ENCODE measurements at regions not wholly inside any gene's neighbourhood (a gene's known extent, or its start where the extent isn't known, plus 50 kb on each side); places are given as distances from the start of the nearest gene placed in this dataset.

DNA sequence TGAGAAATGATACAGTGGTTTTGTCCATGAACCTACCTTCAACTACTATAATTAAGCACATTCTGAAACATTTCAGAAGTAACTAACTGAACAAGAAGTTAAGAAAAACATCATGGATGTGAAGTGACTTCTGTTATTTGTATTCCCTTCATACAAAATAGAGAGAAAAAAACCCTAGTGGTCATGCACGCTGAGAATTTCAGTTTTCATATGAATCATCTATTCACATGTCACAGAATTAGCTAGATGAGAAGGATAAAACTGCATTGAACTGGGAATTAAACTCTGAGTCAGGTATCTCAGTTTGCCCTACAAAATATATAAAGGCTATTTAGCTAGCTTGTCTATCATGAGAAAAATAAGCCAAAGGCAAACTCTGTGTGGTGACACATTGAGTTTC is 451.8 kb upstream of the FTMT start:
- no peak overlapping the region for H3K4me3 ChIP-seq (ENCODE audit: control insufficient read depth, low read depth, low read length)
- DNase-seq (ENCODE audit: low read depth) = no peak
- TF ChIP-seq, protein P1, sequence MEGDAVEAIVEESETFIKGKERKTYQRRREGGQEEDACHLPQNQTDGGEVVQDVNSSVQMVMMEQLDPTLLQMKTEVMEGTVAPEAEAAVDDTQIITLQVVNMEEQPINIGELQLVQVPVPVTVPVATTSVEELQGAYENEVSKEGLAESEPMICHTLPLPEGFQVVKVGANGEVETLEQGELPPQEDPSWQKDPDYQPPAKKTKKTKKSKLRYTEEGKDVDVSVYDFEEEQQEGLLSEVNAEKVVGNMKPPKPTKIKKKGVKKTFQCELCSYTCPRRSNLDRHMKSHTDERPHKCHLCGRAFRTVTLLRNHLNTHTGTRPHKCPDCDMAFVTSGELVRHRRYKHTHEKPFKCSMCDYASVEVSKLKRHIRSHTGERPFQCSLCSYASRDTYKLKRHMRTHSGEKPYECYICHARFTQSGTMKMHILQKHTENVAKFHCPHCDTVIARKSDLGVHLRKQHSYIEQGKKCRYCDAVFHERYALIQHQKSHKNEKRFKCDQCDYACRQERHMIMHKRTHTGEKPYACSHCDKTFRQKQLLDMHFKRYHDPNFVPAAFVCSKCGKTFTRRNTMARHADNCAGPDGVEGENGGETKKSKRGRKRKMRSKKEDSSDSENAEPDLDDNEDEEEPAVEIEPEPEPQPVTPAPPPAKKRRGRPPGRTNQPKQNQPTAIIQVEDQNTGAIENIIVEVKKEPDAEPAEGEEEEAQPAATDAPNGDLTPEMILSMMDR (IDR thresholded peaks at IDR 0.05; ENCODE audit: control insufficient read depth, insufficient read depth, low read depth, low read length, missing control alignments) = no peak

GRCh38 chr5:121408778-121409177 is 442.9 kb upstream of the FTMT start:
- TF ChIP-seq, protein P1 (IDR thresholded peaks at IDR 0.05; ENCODE audit: control insufficient read depth, insufficient read depth, low read depth, low read length, missing control alignments) = no peak
- no peak overlapping the region for H3K4me3 ChIP-seq (ENCODE audit: control insufficient read depth, low read depth, low read length)
- no peak for DNase-seq (ENCODE audit: low read depth)

- H3K4me3 ChIP-seq (ENCODE audit: control insufficient read depth, low read depth, low read length) = no peak overlapping the region
- TF ChIP-seq, protein P1 (IDR thresholded peaks at IDR 0.05; ENCODE audit: control insufficient read depth, insufficient read depth, low read depth, low read length, missing control alignments) = no peak
- DNase-seq (ENCODE audit: low read depth) = no peak
These were observed 436.4 kb upstream of the FTMT start for GRCh38 chr5:121415270-121415669.

DNA sequence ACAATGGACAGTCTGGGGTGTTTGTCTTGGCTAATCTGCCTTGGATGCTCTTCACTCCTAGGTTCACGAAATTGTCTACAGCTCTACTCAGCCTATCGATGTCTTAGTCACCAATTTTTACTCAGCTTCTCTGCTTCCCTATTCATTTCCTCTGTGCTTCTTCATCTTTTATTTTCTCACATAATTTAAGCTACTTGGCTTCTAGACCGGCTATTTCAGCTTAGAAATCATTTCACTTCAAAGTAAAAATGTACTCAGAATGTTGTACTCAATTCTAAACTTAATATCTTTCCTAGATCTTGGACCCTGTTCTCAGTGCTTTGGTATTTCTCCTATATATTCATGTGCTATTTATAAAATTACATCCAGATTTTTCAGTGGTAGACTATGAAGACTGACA is 430.0 kb upstream of the FTMT start:
- DNase-seq (ENCODE audit: low read depth) = no peak
- TF ChIP-seq, protein P1 (IDR thresholded peaks at IDR 0.05; ENCODE audit: control insufficient read depth, insufficient read depth, low read depth, low read length, missing control alignments) = no peak
- H3K4me3 ChIP-seq (ENCODE audit: control insufficient read depth, low read depth, low read length) = no peak overlapping the region

DNA sequence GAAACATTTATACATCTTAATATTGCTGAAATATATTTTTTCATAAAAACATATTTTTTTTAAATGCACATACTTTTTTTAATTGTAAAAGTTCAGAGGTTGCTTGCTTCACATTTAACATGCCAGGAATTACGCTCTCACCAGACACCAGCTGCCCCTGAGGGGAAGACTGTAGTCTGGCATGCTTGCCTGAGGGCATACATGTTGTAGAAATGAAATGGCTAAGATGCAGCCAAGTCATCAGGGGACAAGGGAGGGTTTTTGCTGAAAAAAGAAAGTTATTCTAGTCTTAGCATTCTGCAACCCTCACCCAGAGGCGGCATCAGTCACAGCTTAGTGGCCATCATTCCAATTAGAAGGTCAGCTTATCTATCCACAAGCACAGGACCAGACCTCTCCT is 426.7 kb upstream of the FTMT start:
- TF ChIP-seq, protein P1 (IDR thresholded peaks at IDR 0.05; ENCODE audit: control insufficient read depth, insufficient read depth, low read depth, low read length, missing control alignments) = no peak

GRCh38 chr5:121426153-121426552 is 425.5 kb upstream of the FTMT start:
- DNase-seq (ENCODE audit: low read depth) = no peak
- H3K4me3 ChIP-seq (ENCODE audit: control insufficient read depth, low read depth, low read length) = no peak overlapping the region
- TF ChIP-seq, protein P1 (IDR thresholded peaks at IDR 0.05; ENCODE audit: control insufficient read depth, insufficient read depth, low read depth, low read length, missing control alignments) = no peak

More for the DNA sequence above, 426.7 kb upstream of the FTMT start:
- DNase-seq (ENCODE audit: low read depth) = no peak
- H3K4me3 ChIP-seq (ENCODE audit: control insufficient read depth, low read depth, low read length) = no peak overlapping the region

DNA sequence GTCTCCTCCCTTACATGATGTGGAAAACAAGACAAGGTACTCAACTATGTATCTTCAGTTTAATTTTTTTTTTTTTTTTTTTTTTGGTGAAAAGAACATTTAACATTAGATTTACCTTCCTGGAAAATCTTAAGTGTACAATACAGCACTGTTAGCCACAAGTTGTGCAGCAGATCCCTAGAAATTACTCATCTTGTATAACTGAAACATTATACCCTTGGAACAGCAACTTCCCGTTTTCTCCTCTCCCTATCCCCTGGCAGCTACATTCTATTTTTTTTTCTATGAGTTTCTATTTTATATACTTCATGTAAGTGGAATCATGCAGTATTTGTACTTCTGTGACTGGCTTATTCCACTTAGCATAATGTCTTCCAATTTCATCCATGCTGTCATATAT is 421.9 kb upstream of the FTMT start:
- TF ChIP-seq, protein P1 (IDR thresholded peaks at IDR 0.05; ENCODE audit: control insufficient read depth, insufficient read depth, low read depth, low read length, missing control alignments) = no peak

More for the DNA sequence above, 421.9 kb upstream of the FTMT start:
- no peak for DNase-seq (ENCODE audit: low read depth)
- H3K4me3 ChIP-seq (ENCODE audit: control insufficient read depth, low read depth, low read length) = no peak overlapping the region

Data from AG09309 (cell line).